ENCODE measurements at regions not wholly inside any gene's neighbourhood (a gene's known extent, or its start where the extent isn't known, plus 50 kb on each side); places are given as distances from the start of the nearest gene placed in this dataset.

DNA sequence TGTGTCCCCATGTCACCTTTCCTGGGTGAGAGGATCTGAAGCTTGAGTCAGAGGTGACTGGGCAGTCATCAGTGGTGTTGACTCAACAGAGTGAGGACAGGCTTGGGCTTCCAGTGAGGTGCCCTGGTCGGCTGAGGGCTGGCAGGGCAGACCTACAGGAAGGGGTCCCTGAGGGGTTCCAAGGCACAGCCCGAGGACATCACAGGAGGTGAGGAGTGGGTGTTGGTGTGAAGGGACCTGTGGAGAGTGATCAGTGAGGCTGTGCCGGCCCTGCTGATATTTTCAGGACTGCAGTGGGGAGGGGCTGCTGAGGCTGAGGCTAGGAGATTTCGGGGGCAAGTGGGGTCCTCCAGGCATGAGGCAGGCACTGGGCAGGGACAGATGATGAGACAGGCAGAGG, 545.5 kb downstream of the TCERG1L start (continued):
- TF ChIP-seq, protein P1, sequence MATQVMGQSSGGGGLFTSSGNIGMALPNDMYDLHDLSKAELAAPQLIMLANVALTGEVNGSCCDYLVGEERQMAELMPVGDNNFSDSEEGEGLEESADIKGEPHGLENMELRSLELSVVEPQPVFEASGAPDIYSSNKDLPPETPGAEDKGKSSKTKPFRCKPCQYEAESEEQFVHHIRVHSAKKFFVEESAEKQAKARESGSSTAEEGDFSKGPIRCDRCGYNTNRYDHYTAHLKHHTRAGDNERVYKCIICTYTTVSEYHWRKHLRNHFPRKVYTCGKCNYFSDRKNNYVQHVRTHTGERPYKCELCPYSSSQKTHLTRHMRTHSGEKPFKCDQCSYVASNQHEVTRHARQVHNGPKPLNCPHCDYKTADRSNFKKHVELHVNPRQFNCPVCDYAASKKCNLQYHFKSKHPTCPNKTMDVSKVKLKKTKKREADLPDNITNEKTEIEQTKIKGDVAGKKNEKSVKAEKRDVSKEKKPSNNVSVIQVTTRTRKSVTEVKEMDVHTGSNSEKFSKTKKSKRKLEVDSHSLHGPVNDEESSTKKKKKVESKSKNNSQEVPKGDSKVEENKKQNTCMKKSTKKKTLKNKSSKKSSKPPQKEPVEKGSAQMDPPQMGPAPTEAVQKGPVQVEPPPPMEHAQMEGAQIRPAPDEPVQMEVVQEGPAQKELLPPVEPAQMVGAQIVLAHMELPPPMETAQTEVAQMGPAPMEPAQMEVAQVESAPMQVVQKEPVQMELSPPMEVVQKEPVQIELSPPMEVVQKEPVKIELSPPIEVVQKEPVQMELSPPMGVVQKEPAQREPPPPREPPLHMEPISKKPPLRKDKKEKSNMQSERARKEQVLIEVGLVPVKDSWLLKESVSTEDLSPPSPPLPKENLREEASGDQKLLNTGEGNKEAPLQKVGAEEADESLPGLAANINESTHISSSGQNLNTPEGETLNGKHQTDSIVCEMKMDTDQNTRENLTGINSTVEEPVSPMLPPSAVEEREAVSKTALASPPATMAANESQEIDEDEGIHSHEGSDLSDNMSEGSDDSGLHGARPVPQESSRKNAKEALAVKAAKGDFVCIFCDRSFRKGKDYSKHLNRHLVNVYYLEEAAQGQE (IDR thresholded peaks at IDR 0.05) = no peak
- no peak for TF ChIP-seq ZSCAN20 (CRISPR knock-in tag; IDR thresholded peaks at IDR 0.05)
- no peak for TF ChIP-seq FOSB (CRISPR knock-in tag; IDR thresholded peaks at IDR 0.05)
- no peak for TF ChIP-seq FOSL2 (IDR thresholded peaks at IDR 0.05)
- no peak for TF ChIP-seq FOSL2 (CRISPR knock-in tag; IDR thresholded peaks at IDR 0.05)
- no peak for TF ChIP-seq CHD4 (IDR thresholded peaks at IDR 0.05; ENCODE audit: borderline replicate concordance)

DNA sequence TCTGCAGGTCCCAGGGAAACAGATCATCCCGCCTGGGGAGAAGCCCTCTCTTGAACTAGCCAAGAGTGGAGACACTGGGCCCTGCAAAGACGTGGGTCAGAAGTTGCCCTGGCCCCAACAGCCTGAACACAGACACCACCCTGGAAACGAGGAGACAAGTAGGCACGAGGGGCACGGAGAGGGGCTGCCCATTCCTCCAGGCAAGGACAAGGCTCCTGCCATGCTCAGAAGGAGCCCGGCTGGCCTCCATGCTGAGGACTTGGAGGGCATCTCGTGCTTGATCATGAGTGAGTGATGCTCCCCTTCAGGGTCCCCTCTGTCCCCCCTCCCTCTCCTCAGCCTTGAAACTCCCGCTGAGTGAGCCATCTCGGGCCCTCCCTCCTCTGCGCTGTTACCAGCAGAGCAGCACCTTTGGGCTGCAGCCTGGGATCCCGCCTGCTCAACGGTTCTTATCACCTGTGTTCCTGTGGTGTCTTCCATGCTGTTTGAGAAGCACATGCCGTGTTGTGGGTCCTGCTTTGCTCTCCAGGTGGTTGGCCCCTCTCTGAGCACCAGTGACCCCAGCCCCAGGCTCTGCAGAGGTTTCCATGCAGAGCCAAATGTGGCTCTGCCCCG, 544.3 kb downstream of the TCERG1L start:
- Histone ChIP-seq H3K4me2 (no peak overlapping the region), H3K27ac (no peak overlapping the region), H3K9me3 (no peaks in the 10 kb centered on the region), H3K4me3 (no peak overlapping the region), H3K4me1 (no peaks in the 10 kb centered on the region)
- ATAC-seq (no peak), FAIRE-seq (no peak), DNase-seq (ENCODE audit: low read depth in 1 of 2, low spot score in 1 of 2) (no peak)
- no peak for TF ChIP-seq CBX8 (IDR thresholded peaks at IDR 0.05)
- TF ChIP-seq RFX5 (IDR thresholded peaks at IDR 0.05) = no peak
- TF ChIP-seq EHF (CRISPR knock-in tag; IDR thresholded peaks at IDR 0.05) = no peak
- no peak for TF ChIP-seq POLR2A (IDR thresholded peaks at IDR 0.05; ENCODE audit: low read length)
- TF ChIP-seq CHD2 (IDR thresholded peaks at IDR 0.05; ENCODE audit: low read length, partially characterized antibody) = no peak
- TF ChIP-seq, protein P2, sequence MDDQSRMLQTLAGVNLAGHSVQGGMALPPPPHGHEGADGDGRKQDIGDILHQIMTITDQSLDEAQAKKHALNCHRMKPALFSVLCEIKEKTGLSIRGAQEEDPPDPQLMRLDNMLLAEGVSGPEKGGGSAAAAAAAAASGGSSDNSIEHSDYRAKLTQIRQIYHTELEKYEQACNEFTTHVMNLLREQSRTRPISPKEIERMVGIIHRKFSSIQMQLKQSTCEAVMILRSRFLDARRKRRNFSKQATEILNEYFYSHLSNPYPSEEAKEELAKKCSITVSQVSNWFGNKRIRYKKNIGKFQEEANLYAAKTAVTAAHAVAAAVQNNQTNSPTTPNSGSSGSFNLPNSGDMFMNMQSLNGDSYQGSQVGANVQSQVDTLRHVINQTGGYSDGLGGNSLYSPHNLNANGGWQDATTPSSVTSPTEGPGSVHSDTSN (IDR thresholded peaks at IDR 0.05) = no peak
- TF ChIP-seq, protein P1 (IDR thresholded peaks at IDR 0.05) = no peak
- TF ChIP-seq, protein P3, sequence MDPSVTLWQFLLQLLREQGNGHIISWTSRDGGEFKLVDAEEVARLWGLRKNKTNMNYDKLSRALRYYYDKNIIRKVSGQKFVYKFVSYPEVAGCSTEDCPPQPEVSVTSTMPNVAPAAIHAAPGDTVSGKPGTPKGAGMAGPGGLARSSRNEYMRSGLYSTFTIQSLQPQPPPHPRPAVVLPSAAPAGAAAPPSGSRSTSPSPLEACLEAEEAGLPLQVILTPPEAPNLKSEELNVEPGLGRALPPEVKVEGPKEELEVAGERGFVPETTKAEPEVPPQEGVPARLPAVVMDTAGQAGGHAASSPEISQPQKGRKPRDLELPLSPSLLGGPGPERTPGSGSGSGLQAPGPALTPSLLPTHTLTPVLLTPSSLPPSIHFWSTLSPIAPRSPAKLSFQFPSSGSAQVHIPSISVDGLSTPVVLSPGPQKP (IDR thresholded peaks at IDR 0.05; ENCODE audit: low read depth, low read length) = no peak
- TF ChIP-seq GATA3 (IDR thresholded peaks at IDR 0.05; ENCODE audit: borderline replicate concordance) = no peak
- no peak for TF ChIP-seq ZNF302 (CRISPR knock-in tag; IDR thresholded peaks at IDR 0.05)
- TF ChIP-seq, protein P4, sequence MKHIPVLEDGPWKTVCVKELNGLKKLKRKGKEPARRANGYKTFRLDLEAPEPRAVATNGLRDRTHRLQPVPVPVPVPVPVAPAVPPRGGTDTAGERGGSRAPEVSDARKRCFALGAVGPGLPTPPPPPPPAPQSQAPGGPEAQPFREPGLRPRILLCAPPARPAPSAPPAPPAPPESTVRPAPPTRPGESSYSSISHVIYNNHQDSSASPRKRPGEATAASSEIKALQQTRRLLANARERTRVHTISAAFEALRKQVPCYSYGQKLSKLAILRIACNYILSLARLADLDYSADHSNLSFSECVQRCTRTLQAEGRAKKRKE (CRISPR knock-in tag; IDR thresholded peaks at IDR 0.05; ENCODE audit: low read depth) = no peak
- no peak for TF ChIP-seq HOXB5 (CRISPR knock-in tag; IDR thresholded peaks at IDR 0.05)
- TF ChIP-seq HEYL (CRISPR knock-in tag; IDR thresholded peaks at IDR 0.05) = no peak
- TF ChIP-seq ZC3H11A (IDR thresholded peaks at IDR 0.05) = no peak
- TF ChIP-seq MAFK (IDR thresholded peaks at IDR 0.05; ENCODE audit: partially characterized antibody) = no peak
- TF ChIP-seq RARB (CRISPR knock-in tag; IDR thresholded peaks at IDR 0.05) = no peak
- TF ChIP-seq KDM5A (IDR thresholded peaks at IDR 0.05) = no peak
- TF ChIP-seq, protein P5, sequence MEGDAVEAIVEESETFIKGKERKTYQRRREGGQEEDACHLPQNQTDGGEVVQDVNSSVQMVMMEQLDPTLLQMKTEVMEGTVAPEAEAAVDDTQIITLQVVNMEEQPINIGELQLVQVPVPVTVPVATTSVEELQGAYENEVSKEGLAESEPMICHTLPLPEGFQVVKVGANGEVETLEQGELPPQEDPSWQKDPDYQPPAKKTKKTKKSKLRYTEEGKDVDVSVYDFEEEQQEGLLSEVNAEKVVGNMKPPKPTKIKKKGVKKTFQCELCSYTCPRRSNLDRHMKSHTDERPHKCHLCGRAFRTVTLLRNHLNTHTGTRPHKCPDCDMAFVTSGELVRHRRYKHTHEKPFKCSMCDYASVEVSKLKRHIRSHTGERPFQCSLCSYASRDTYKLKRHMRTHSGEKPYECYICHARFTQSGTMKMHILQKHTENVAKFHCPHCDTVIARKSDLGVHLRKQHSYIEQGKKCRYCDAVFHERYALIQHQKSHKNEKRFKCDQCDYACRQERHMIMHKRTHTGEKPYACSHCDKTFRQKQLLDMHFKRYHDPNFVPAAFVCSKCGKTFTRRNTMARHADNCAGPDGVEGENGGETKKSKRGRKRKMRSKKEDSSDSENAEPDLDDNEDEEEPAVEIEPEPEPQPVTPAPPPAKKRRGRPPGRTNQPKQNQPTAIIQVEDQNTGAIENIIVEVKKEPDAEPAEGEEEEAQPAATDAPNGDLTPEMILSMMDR (IDR thresholded peaks at IDR 0.05) = no peak
- no peak for TF ChIP-seq ZFP36 (IDR thresholded peaks at IDR 0.05; ENCODE audit: borderline replicate concordance, partially characterized antibody)
- no peak for TF ChIP-seq ZSCAN20 (CRISPR knock-in tag; IDR thresholded peaks at IDR 0.05)
- 9% methylated on average over 6 of the region's 14 CpGs for WGBS (ENCODE audit: missing lambda C conversion rate)
- ChIA-PET POLR2A (no interaction called here), CTCF (interaction anchor here (1.0 kb wide), 1 partner anchor 18 kb away, joined by 3 read pairs; no protein-coding TSS in a partner anchor)

Measured in A549 (cell line).